CD14-positive monocyte (primary cell): ENCODE measurements at regions not wholly inside any gene's neighbourhood (a gene's known extent, or its start where the extent isn't known, plus 50 kb on each side); places are given as distances from the start of the nearest gene placed in this dataset.

Source experiments
- DNase-seq, 3 donors: peaks; one replicate each; pipeline ENCODE4 v3.0.0-alpha.2; 2011 to 2022
- H2AFZ ChIP-seq: 2 replicates; pipeline ENCODE4 v1.6.0; 2012; ENCODE audit warnings: mild to moderate bottlenecking, low read depth, low read length, inconsistent platforms; ENCODE audit not compliant: insufficient read depth, poor library complexity, severe bottlenecking
- H3K27ac ChIP-seq, 2 donors: 1 replicate in 1 of 2; 2 replicates in 1 of 2; pipeline ENCODE4 v1.5.1; 2012 to 2013; ENCODE audit warnings: low read length in 2 of 2, control low read depth in 1 of 2, inconsistent platforms in 1 of 2, low read depth in 1 of 2, mild to moderate bottlenecking in 1 of 2
- H3K27me3 ChIP-seq, 2 donors: one replicate each; pipeline versions ENCODE4 v1.6.0 to v1.6.1; 2011 to 2013; ENCODE audit warnings: low read length in 2 of 2; ENCODE audit not compliant: control insufficient read depth in 2 of 2, insufficient read depth in 2 of 2
- H3K36me3 ChIP-seq, 2 donors: replicated peaks in 1 of 2; 1 replicate in 1 of 2; 2 replicates in 1 of 2; pipeline versions ENCODE4 v1.5.1 to v1.6.1; 2012 to 2013; ENCODE audit warnings: low read length in 2 of 2, control low read depth in 1 of 2, inconsistent platforms in 1 of 2, mild to moderate bottlenecking in 1 of 2; ENCODE audit not compliant: insufficient read depth in 2 of 2, control insufficient read depth in 1 of 2
- H3K4me1 ChIP-seq, 2 donors: 1 replicate in 1 of 2; 2 replicates in 1 of 2; pipeline versions ENCODE4 v1.5.1 to v1.6.1; 2012 to 2013; ENCODE audit warnings: low read length in 2 of 2, control low read depth in 1 of 2, inconsistent platforms in 1 of 2, mild to moderate bottlenecking in 1 of 2, moderate library complexity in 1 of 2; ENCODE audit not compliant: insufficient read depth in 2 of 2, control insufficient read depth in 1 of 2
- H3K4me2 ChIP-seq: replicated peaks from 2 replicates; pipeline ENCODE3; 2012; ENCODE audit warnings: low read length, moderate library complexity, mild to moderate bottlenecking; ENCODE audit not compliant: poor library complexity, severe bottlenecking; ENCODE audit errors: extremely low read depth
- H3K4me3 ChIP-seq, 3 experiments: fragments of 200-600 bp in 1 of 3; sonication (generic) in 1 of 3; replicated peaks in 1 of 3; 1 replicate in 2 of 3; 2 replicates in 1 of 3; pipeline ENCODE4 v1.5.1; 2011 to 2013; ENCODE audit warnings: low read length in 3 of 3, mild to moderate bottlenecking in 3 of 3, control low read depth in 2 of 3, low read depth in 2 of 3, inconsistent platforms in 1 of 3, moderate library complexity in 1 of 3
- H3K79me2 ChIP-seq: 2 replicates; pipeline ENCODE4 v1.6.0; 2012; ENCODE audit warnings: mild to moderate bottlenecking, control low read depth, inconsistent platforms, low read length, moderate library complexity; ENCODE audit not compliant: insufficient read depth
- H3K9ac ChIP-seq: 2 replicates; pipeline ENCODE4 v1.6.0; 2017; ENCODE audit warnings: low read length, mild to moderate bottlenecking; ENCODE audit not compliant: insufficient read depth, poor library complexity, severe bottlenecking
- H3K9me3 ChIP-seq, 2 donors: replicated peaks in 1 of 2; 1 replicate in 1 of 2; 2 replicates in 1 of 2; pipeline versions ENCODE4 v1.5.1 to v1.6.1; 2012 to 2013; ENCODE audit warnings: low read length in 2 of 2, control low read depth in 1 of 2; ENCODE audit not compliant: control insufficient read depth in 1 of 2, insufficient read depth in 1 of 2
- H4K20me1 ChIP-seq: 2 replicates; pipeline ENCODE4 v1.6.0; 2012; ENCODE audit warnings: mild to moderate bottlenecking, low read length, control low read depth, moderate library complexity; ENCODE audit not compliant: insufficient read depth
- H3K27ac Mint-ChIP-seq, 7 donors: one replicate each; pipeline ENCODE4 v1.8.0; 2020; ENCODE audit warnings: mild to moderate bottlenecking in 7 of 7, mixed read lengths in 7 of 7, moderate library complexity in 6 of 7, inconsistent platforms in 2 of 7
- H3K27me3 Mint-ChIP-seq, 3 donors: one replicate each; pipeline ENCODE4 v1.8.0; 2021 to 2022; ENCODE audit warnings: low read depth in 3 of 3, mild to moderate bottlenecking in 3 of 3, mixed read lengths in 3 of 3, moderate library complexity in 3 of 3, inconsistent platforms in 1 of 3
- H3K36me3 Mint-ChIP-seq, 2 donors: one replicate each; pipeline ENCODE4 v1.8.0; 2020; ENCODE audit warnings: mixed read lengths in 2 of 2, inconsistent platforms in 1 of 2, mild to moderate bottlenecking in 1 of 2
- H3K4me1 Mint-ChIP-seq: one replicate; pipeline ENCODE4 v1.8.0; 2020; ENCODE audit warnings: mild to moderate bottlenecking, mixed read lengths
- H3K4me3 Mint-ChIP-seq, 2 donors: one replicate each; pipeline ENCODE4 v1.8.0; 2020; ENCODE audit warnings: mild to moderate bottlenecking in 2 of 2, mixed read lengths in 2 of 2, moderate library complexity in 1 of 2
- H3K9me3 Mint-ChIP-seq, 7 donors: one replicate each; pipeline ENCODE4 v1.8.0; 2020 to 2022; ENCODE audit warnings: mixed read lengths in 7 of 7, mild to moderate bottlenecking in 6 of 7, moderate library complexity in 6 of 7, inconsistent platforms in 2 of 7
- CTCF ChIP-seq: fragments of 200-600 bp; IDR thresholded peaks from one replicate; pipeline ENCODE4 v1.8.0; 2022; ENCODE audit warnings: antibody characterized with exemption, mild to moderate bottlenecking
- WGBS: methylation state at CpG from one replicate; pipeline ENCODE4 v1.1.5; 2013; ENCODE audit warnings: missing lambda C conversion rate; ENCODE audit not compliant: insufficient coverage; 5-methylcytosine and 5-hydroxymethylcytosine counted together
- intact Hi-C, 2 donors: fragments of 100-400 bp; cut with micrococcal nuclease; formaldehyde crosslinking; loops; one replicate each; pipeline versions ENCODE4 v1.15.0 to v1.15.1; 2023

GRCh38 chr10:129277841-129278240 lies 189.2 kb upstream of the MGMT start:
- intact Hi-C loops: no loop called here
- H3K4me3 Mint-ChIP-seq: no peak overlapping the region
- H3K79me2 ChIP-seq: no peaks in the 10 kb centered on the region

GRCh38 chr10:129278686-129279085 lies 188.4 kb upstream of the MGMT start:
- intact Hi-C loops: no loop called here
- H3K9me3 Mint-ChIP-seq: peaks cover 0 to 5% (median 2%) of the 10 kb centered on the region in 7 donors
- WGBS: 100% methylated on average over 1 of the region's 3 CpGs

More at GRCh38 chr10:129277841-129278240, 189.2 kb upstream of the MGMT start:
- no peaks in the 10 kb centered on the region for H3K4me1 ChIP-seq
- no peak overlapping the region for H2AFZ ChIP-seq
- H3K4me2 ChIP-seq: no peak overlapping the region
- TF ChIP-seq CTCF: no peak
- Mint-ChIP-seq H3K9me3 (peaks cover 0 to 5% (median 2%) of the 10 kb centered on the region in 7 donors), H3K27me3 (peaks cover 1% of the 10 kb centered on the region in 3 donors), H3K27ac (no peak overlapping the region), H3K36me3 (no peaks in the 10 kb centered on the region), H3K4me1 (no peaks in the 10 kb centered on the region)
- no peak overlapping the region for H3K4me3 ChIP-seq
- H3K9me3 ChIP-seq: no peaks in the 10 kb centered on the region
- no peak for DNase-seq
- H3K36me3 ChIP-seq: no peaks in the 10 kb centered on the region
- no peak overlapping the region for H3K27ac ChIP-seq
- H3K27me3 ChIP-seq: no peaks in the 10 kb centered on the region
- H4K20me1 ChIP-seq: no peaks in the 10 kb centered on the region
- H3K9ac ChIP-seq: no peak overlapping the region
- 99% methylated on average over 9 of the region's 16 CpGs for WGBS

More at GRCh38 chr10:129278686-129279085, 188.4 kb upstream of the MGMT start:
- DNase-seq: no peak
- no peak overlapping the region for H3K27ac ChIP-seq
- H3K4me1 ChIP-seq: no peaks in the 10 kb centered on the region
- Mint-ChIP-seq H3K4me3 (no peak overlapping the region), H3K4me1 (no peaks in the 10 kb centered on the region), H3K27ac (no peak overlapping the region), H3K27me3 (peaks cover 0 to 1% (median 1%) of the 10 kb centered on the region in 3 donors), H3K36me3 (no peaks in the 10 kb centered on the region)
- no peak overlapping the region for H3K9ac ChIP-seq
- H3K4me3 ChIP-seq: no peak overlapping the region
- no peak overlapping the region for H2AFZ ChIP-seq
- no peaks in the 10 kb centered on the region for H3K9me3 ChIP-seq
- no peaks in the 10 kb centered on the region for H3K79me2 ChIP-seq
- no peak for TF ChIP-seq CTCF
- no peaks in the 10 kb centered on the region for H4K20me1 ChIP-seq
- H3K4me2 ChIP-seq: no peak overlapping the region
- H3K36me3 ChIP-seq: no peaks in the 10 kb centered on the region
- no peaks in the 10 kb centered on the region for H3K27me3 ChIP-seq
